Gastroesophageal sphincter (tissue), 4 donors: ENCODE measurements at regions not wholly inside any gene's neighbourhood (a gene's known extent, or its start where the extent isn't known, plus 50 kb on each side); places are given as distances from the start of the nearest gene placed in this dataset.

Source experiments
- ATAC-seq: fragments of 150-250 bp; one replicate; pipeline ENCODE4 v1.9.1; 2016; ENCODE audit warnings: mild to moderate bottlenecking, moderate library complexity
- H3K27ac ChIP-seq, 4 donors: fragments of 200-600 bp; sonication (generic) in 3 of 4; 1 replicate in 3 of 4; 2 replicates in 1 of 4; pipeline ENCODE4 v1.5.1; 2016 to 2019
- H3K27me3 ChIP-seq: fragments of 200-600 bp; sonication (generic); one replicate; pipeline ENCODE4 v1.5.1; 2019
- H3K36me3 ChIP-seq, 2 donors: fragments of 200-600 bp; sonication (generic); one replicate each; pipeline ENCODE4 v1.5.1; 2019; ENCODE audit warnings: control low read depth in 1 of 2
- H3K4me1 ChIP-seq, 3 donors: fragments of 200-600 bp; sonication (generic); 1 replicate in 2 of 3; 2 replicates in 1 of 3; pipeline ENCODE4 v1.5.1; 2016 to 2019; ENCODE audit warnings: control low read depth in 2 of 3
- H3K4me3 ChIP-seq, 2 donors: fragments of 200-600 bp; sonication (generic); one replicate each; pipeline ENCODE4 v1.5.1; 2019; ENCODE audit warnings: mild to moderate bottlenecking in 1 of 2, moderate library complexity in 1 of 2
- H3K9me3 ChIP-seq, 3 donors: fragments of 200-600 bp; sonication (generic); one replicate each; pipeline ENCODE4 v1.5.1; 2017 to 2019; ENCODE audit warnings: control low read depth in 2 of 3
- CTCF ChIP-seq, 4 experiments: fragments of 200-600 bp in 2 of 4; fragments of 450-650 bp in 2 of 4; sonication (generic) in 1 of 4; IDR thresholded peaks; one replicate each; pipeline ENCODE4 v1.5.1; 2017 to 2019; ENCODE audit warnings: antibody characterized with exemption in 4 of 4, mild to moderate bottlenecking in 2 of 4, moderate library complexity in 2 of 4
- EP300 ChIP-seq: sonication (generic); formaldehyde crosslinking; IDR thresholded peaks from one replicate; pipeline ENCODE4 v1.6.1; 2017; ENCODE audit warnings: antibody characterized with exemption, mild to moderate bottlenecking
- POLR2A ChIP-seq, 2 donors: fragments of 450-650 bp; IDR thresholded peaks; one replicate each; pipeline ENCODE4 v1.6.1; 2017; ENCODE audit warnings: antibody characterized with exemption in 2 of 2, mild to moderate bottlenecking in 2 of 2, moderate library complexity in 1 of 2
- POLR2AphosphoS5 ChIP-seq: sonication (generic); formaldehyde crosslinking; IDR thresholded peaks from one replicate; pipeline ENCODE4 v1.6.1; 2017; ENCODE audit warnings: antibody characterized with exemption
- WGBS, 2 donors: methylation state at CpG; one replicate each; pipeline ENCODE4 v1.1.5; 2018; ENCODE audit warnings: low coverage in 1 of 2; 5-methylcytosine and 5-hydroxymethylcytosine counted together

DNA sequence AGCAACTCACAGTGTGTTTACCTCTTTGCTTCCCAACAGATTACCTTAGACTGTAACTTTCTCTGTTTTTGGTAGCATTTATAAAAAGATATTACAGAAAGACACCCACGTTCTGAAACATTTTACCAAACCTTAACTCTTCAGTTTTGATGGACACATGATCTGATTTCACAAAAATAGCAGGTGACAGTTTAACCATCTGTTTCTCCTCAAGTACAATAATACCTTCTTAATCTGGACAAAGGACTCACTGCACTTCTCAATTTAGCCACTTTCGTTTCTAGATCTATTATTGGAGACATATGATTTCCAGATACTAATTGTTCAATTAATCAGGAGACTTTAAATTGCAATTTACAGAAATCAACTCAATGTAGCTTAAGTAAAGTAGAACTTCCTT is 703.8 kb upstream of the KIF2B start:
- H3K4me1 ChIP-seq: no peaks in the 10 kb centered on the region
- ATAC-seq: no peak
- TF ChIP-seq EP300 (no peak), CTCF (IDR thresholded peaks at IDR 0.05) (no peak), POLR2A (IDR thresholded peaks at IDR 0.05) (no peak), POLR2AphosphoS5 (no peak)
- H3K27ac ChIP-seq: no peak overlapping the region
- H3K36me3 ChIP-seq: no peaks in the 10 kb centered on the region
- WGBS, 2 donors: 28 to 38% methylated on average over 2 of the region's 2 CpGs
- no peak overlapping the region for H3K4me3 ChIP-seq
- peaks cover 0 to 15% (median 0%) of the 10 kb centered on the region in 3 donors for H3K9me3 ChIP-seq
- H3K27me3 ChIP-seq: no peaks in the 10 kb centered on the region

GRCh38 chr17:53106886-53107285 is 715.8 kb upstream of the KIF2B start:
- no peaks in the 10 kb centered on the region for H3K9me3 ChIP-seq
- H3K4me3 ChIP-seq: no peak overlapping the region
- H3K27me3 ChIP-seq: no peaks in the 10 kb centered on the region
- H3K4me1 ChIP-seq: no peaks in the 10 kb centered on the region
- no peak for ATAC-seq
- no peaks in the 10 kb centered on the region for H3K36me3 ChIP-seq
- no peak overlapping the region for H3K27ac ChIP-seq
- no peak for TF ChIP-seq CTCF (IDR thresholded peaks at IDR 0.05)
- TF ChIP-seq POLR2A (IDR thresholded peaks at IDR 0.05): no peak
- no peak for TF ChIP-seq POLR2AphosphoS5
- TF ChIP-seq EP300: no peak

DNA sequence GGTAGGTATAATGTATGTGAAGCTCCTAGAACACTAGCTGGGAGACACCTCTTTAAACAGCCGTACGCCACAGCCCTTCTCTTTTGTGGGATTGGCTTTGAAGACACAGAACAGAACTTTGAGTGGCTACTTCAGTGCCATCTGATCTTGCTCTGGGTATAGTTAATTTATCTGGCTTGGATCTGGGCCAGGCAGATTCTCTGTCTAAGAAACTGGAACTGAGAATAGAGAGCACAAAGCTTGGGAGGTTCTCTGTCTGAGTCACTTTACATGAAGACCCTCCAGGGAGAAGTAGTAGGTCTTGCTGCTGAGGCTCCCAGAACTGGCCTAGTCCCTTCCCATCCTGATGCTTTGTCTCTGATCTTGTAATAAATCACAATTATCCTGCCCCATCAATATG is 721.0 kb upstream of the KIF2B start:
- H3K4me3 ChIP-seq: no peak overlapping the region
- H3K27me3 ChIP-seq: no peaks in the 10 kb centered on the region
- TF ChIP-seq POLR2A (IDR thresholded peaks at IDR 0.05) (no peak), CTCF (IDR thresholded peaks at IDR 0.05) (no peak), EP300 (no peak), POLR2AphosphoS5 (no peak)
- H3K27ac ChIP-seq: no peak overlapping the region
- ATAC-seq: no peak
- H3K9me3 ChIP-seq: no peaks in the 10 kb centered on the region
- WGBS, 2 donors: 94% methylated on average over 2 of the region's 2 CpGs; no CpG with 5 or more reads in 1 of the 2 donors
- no peaks in the 10 kb centered on the region for H3K4me1 ChIP-seq
- no peaks in the 10 kb centered on the region for H3K36me3 ChIP-seq

DNA sequence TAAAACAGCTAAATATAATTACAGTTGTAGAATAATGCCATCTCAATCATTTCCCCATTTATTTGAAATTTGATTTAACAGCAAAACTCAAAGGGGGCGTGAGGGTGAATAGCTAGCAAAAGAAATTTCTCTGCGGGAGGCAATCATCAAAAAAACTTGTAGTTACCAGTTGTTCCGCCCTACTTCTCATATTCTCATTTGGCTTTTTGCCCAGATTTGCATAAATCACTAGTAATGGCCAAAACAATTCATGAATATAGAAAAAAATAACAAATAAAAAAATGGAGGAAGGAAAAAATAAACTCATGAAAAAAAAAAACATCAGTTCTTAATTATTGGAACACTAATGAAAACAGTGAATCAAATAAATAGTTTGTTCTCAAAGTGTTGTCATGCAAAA is 722.6 kb upstream of the KIF2B start:
- ATAC-seq: no peak
- H3K4me3 ChIP-seq: no peak overlapping the region
- H3K4me1 ChIP-seq: no peaks in the 10 kb centered on the region
- no peaks in the 10 kb centered on the region for H3K27me3 ChIP-seq
- no peak for TF ChIP-seq POLR2A (IDR thresholded peaks at IDR 0.05)
- TF ChIP-seq CTCF (IDR thresholded peaks at IDR 0.05): no peak
- H3K27ac ChIP-seq: no peak overlapping the region
- 55 to 58% methylated on average over 3 of the region's 3 CpGs for WGBS, 2 donors
- no peaks in the 10 kb centered on the region for H3K9me3 ChIP-seq
- H3K36me3 ChIP-seq: no peaks in the 10 kb centered on the region

DNA sequence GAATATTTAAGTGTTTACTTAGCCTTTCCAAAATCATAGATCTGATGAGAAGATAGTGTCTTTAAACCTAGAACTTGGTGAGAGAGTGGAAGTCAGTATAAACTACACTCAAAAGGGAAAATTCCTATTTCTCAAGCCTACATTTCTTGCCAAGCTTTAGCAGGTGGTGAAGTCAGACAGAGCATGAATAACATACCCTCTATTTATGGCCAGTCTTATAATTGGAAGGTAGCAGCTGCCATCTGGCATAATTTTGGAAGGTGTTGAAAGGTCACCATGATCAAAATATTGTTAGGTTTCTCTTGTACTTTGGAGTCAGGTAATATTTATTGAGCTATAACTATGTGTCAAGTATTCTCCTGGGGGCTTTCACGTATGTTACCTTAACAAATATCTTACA is 729.3 kb upstream of the KIF2B start:
- H3K4me3 ChIP-seq: no peak overlapping the region
- no peak overlapping the region for H3K27ac ChIP-seq
- H3K27me3 ChIP-seq: no peaks in the 10 kb centered on the region
- H3K4me1 ChIP-seq: no peaks in the 10 kb centered on the region
- H3K36me3 ChIP-seq: no peaks in the 10 kb centered on the region
- TF ChIP-seq POLR2AphosphoS5: no peak
- no peak for TF ChIP-seq POLR2A (IDR thresholded peaks at IDR 0.05)
- no peak for TF ChIP-seq EP300
- TF ChIP-seq CTCF (IDR thresholded peaks at IDR 0.05): no peak
- WGBS, 2 donors: 27 to 36% methylated on average over 1 of the region's 1 CpG
- ATAC-seq: no peak
- no peaks in the 10 kb centered on the region for H3K9me3 ChIP-seq
